Lower lobe of right lung (tissue), 2 donors: ENCODE measurements at regions not wholly inside any gene's neighbourhood (a gene's known extent, or its start where the extent isn't known, plus 50 kb on each side); places are given as distances from the start of the nearest gene placed in this dataset.

Experiments
- ATAC-seq, 2 donors: fragments of 200-7000 bp; cut with Tn5 transposase; one replicate each; pipeline ENCODE4 v1.9.1; 2020 to 2022; ENCODE audit warnings: mild to moderate bottlenecking in 2 of 2, moderate library complexity in 2 of 2
- DNase-seq: peaks from one replicate; pipeline ENCODE4 v3.0.0-alpha.2; 2020
- H3K27ac ChIP-seq: fragments of 200-600 bp; one replicate; pipeline ENCODE4 v1.8.0; 2022
- H3K27me3 ChIP-seq: fragments of 200-600 bp; one replicate; pipeline ENCODE4 v1.8.0; 2022; ENCODE audit warnings: low read depth
- H3K36me3 ChIP-seq: fragments of 200-600 bp; one replicate; pipeline ENCODE4 v1.8.0; 2022; ENCODE audit warnings: mild to moderate bottlenecking
- H3K4me1 ChIP-seq: fragments of 200-600 bp; one replicate; pipeline ENCODE4 v1.8.0; 2022
- H3K4me3 ChIP-seq: fragments of 200-600 bp; one replicate; pipeline ENCODE4 v1.8.0; 2022; ENCODE audit warnings: mild to moderate bottlenecking
- H3K9me3 ChIP-seq: fragments of 200-600 bp; one replicate; pipeline ENCODE4 v1.8.0; 2022
- intact Hi-C: fragments of 100-400 bp; cut with DNase I; formaldehyde crosslinking; loops from one replicate; pipeline ENCODE4 v1.11.0; 2022
- TF ChIP-seq, protein P1 (sequence below): fragments of 200-600 bp; IDR thresholded peaks from one replicate; pipeline ENCODE4 v1.8.0; 2022; ENCODE audit warnings: antibody characterized with exemption, mild to moderate bottlenecking
- donor health status: DM: no; HTN: yes; CAD: no; lungs with severe emphysema.

DNA sequence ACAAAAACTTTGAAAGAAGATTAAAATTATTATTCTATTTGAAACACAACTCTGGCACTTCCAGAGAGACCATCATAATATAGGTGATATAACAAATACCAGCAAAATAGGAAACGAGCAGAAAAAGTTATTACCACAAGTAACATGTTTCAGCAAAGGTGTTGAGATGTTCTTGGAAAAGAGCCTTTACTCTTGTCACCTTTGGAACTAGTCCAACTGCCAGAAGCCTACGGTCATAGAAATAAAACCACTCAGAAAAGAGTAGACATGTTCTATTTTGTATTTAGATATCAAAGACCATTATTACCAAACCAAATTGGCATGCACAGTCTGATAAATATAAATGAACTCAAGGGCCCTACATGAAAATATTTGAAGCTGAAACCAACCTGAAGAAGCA, 145.0 kb upstream of the DMAC1 start:
- DNase-seq (no peak), ATAC-seq (no peak)
- Histone ChIP-seq H3K36me3 (no peaks in the 10 kb centered on the region), H3K27me3 (no peaks in the 10 kb centered on the region), H3K4me3 (no peak overlapping the region), H3K4me1 (no peaks in the 10 kb centered on the region), H3K9me3 (no peaks in the 10 kb centered on the region), H3K27ac (no peak overlapping the region)
- intact Hi-C loops = no loop called here
- TF ChIP-seq, protein P1, sequence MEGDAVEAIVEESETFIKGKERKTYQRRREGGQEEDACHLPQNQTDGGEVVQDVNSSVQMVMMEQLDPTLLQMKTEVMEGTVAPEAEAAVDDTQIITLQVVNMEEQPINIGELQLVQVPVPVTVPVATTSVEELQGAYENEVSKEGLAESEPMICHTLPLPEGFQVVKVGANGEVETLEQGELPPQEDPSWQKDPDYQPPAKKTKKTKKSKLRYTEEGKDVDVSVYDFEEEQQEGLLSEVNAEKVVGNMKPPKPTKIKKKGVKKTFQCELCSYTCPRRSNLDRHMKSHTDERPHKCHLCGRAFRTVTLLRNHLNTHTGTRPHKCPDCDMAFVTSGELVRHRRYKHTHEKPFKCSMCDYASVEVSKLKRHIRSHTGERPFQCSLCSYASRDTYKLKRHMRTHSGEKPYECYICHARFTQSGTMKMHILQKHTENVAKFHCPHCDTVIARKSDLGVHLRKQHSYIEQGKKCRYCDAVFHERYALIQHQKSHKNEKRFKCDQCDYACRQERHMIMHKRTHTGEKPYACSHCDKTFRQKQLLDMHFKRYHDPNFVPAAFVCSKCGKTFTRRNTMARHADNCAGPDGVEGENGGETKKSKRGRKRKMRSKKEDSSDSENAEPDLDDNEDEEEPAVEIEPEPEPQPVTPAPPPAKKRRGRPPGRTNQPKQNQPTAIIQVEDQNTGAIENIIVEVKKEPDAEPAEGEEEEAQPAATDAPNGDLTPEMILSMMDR = no peak

DNA sequence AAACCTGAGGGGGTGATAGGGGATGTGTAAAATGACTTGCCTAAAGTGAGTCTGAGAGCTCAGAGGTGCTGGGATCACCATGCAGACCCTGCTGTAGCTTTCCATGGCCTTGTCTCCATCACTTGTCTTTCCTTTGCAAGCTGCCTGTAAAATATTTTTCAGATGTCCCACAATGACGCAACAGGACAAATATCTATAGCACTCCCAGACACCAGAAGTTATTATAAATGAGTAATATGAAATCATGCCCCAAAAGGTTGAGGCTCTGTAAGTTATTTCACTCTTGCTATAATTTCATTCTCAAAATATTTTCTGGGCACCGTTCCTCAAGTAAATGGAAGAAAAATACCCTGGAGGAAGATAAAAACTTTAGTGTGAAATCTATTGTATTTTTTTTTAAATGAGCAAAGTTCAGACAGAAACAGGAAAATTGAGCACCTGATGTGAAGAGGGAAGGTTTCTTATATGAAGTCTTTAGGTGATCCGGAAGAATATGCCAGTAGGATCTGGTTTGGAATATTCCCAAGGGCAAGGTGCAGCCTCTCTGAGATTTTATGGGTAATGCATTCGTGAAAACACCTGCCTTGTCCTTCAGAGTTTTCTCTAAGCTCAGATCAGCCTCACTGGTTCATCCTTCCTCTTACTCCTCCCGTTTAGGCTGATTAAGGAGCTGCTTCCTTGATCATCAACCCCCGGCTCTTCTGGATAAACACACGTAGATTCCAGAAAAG, 138.3 kb upstream of the DMAC1 start:
- no peaks in the 10 kb centered on the region for H3K36me3 ChIP-seq
- intact Hi-C loops = no loop called here
- DNase-seq = no peak
- no peak for ATAC-seq
- H3K4me3 ChIP-seq = no peak overlapping the region
- H3K9me3 ChIP-seq = no peaks in the 10 kb centered on the region
- no peak overlapping the region for H3K27ac ChIP-seq
- TF ChIP-seq, protein P1 = no peak
- H3K27me3 ChIP-seq = no peaks in the 10 kb centered on the region
- peaks cover 5% of the 10 kb centered on the region for H3K4me1 ChIP-seq

DNA sequence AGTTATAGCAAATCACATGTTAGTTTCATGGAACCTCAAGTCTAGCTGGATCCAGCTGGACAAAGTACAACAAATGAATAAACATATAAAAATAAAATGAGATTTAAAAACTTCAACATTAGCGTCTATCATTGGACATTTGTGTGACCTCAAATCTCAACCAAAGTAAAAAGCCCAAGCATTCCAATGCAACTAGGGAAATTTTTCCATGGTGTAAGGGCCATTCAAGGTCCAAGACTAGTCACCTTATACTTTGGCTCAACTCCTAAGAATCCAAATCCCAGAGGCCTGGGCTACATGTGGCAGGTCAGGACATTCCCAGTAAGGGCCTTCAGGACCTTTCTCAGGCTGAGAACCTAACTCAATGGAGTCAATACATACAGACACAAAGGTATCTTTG, 137.4 kb upstream of the DMAC1 start:
- Histone ChIP-seq H3K27me3 (no peaks in the 10 kb centered on the region), H3K36me3 (no peaks in the 10 kb centered on the region), H3K4me1 (peaks cover 5% of the 10 kb centered on the region), H3K27ac (no peak overlapping the region), H3K9me3 (no peaks in the 10 kb centered on the region), H3K4me3 (no peak overlapping the region)
- DNase-seq = no peak
- intact Hi-C loops = no loop called here
- ATAC-seq = no peak
- TF ChIP-seq, protein P1 = no peak

DNA sequence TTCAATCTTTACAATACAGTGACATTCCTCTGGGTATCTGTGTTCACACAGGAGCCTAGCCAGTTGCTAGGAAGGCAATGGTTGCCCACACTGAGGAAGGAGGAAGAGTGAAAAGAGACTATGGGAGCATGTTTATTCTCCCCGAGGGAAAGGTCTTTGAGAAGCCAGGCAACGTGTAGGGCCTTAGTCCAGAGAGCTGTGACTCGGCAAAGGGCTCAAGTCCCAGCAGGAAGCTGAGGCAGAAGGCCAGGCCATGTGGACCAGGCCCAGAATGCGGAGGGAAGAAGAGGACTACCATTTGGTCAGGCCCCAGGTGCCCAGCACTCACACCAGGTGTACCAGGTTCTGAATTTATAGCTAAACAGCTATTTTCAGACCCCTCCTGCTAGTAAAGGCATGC, 136.6 kb upstream of the DMAC1 start:
- ATAC-seq (no peak), DNase-seq (no peak)
- Histone ChIP-seq H3K27me3 (no peaks in the 10 kb centered on the region), H3K4me1 (peaks cover 5% of the 10 kb centered on the region), H3K27ac (no peak overlapping the region), H3K9me3 (no peaks in the 10 kb centered on the region), H3K4me3 (no peak overlapping the region), H3K36me3 (no peaks in the 10 kb centered on the region)
- intact Hi-C loops = no loop called here
- TF ChIP-seq, protein P1 = no peak

DNA sequence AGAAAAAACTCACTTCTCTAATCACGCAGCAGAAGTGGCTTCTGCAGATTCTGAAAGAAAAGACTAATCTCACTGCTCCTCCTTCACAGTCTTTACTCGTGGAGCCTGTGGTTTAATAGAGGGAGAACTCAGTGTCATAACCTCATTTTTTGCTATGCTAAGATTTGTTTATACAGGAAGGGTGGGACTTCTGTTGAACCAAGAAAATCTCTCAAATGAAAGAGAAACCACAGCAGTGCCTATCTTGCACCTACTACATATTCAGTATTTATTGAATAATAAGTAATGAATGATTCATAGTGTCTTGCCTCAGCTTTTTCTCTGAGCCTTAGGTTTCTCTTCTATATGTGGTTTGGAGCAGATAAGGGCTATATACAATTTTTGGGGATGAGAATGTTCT, 136.1 kb upstream of the DMAC1 start:
- no peak overlapping the region for H3K27ac ChIP-seq
- TF ChIP-seq, protein P1 = no peak
- no peaks in the 10 kb centered on the region for H3K27me3 ChIP-seq
- H3K4me3 ChIP-seq = no peak overlapping the region
- peak; percentile 37 to 54 for ATAC-seq
- no peaks in the 10 kb centered on the region for H3K9me3 ChIP-seq
- DNase-seq = no peak
- no peaks in the 10 kb centered on the region for H3K36me3 ChIP-seq
- peaks cover 5% of the 10 kb centered on the region for H3K4me1 ChIP-seq
- intact Hi-C loops = no loop called here
